Osteoblast (primary cell): ENCODE measurements at regions not wholly inside any gene's neighbourhood (a gene's known extent, or its start where the extent isn't known, plus 50 kb on each side); places are given as distances from the start of the nearest gene placed in this dataset.

Experiments
- DNase-seq: peaks from one replicate; pipeline ENCODE4 v3.0.0; 2011; ENCODE audit warnings: low spot score, mixed read lengths; ENCODE audit not compliant: insufficient read length; ENCODE audit errors: missing footprints
- H2AFZ ChIP-seq: 2 replicates; pipeline ENCODE4 v1.6.0; 2011; ENCODE audit warnings: mild to moderate bottlenecking, low read length
- H3K27ac ChIP-seq: 2 replicates; pipeline ENCODE4 v1.5.1; 2011; ENCODE audit warnings: mild to moderate bottlenecking, low read depth, low read length, moderate library complexity
- H3K27me3 ChIP-seq: 2 replicates; pipeline ENCODE4 v1.6.0; 2012; ENCODE audit warnings: mild to moderate bottlenecking, control low read depth, inconsistent platforms, low read length, moderate library complexity; ENCODE audit not compliant: insufficient read depth
- H3K36me3 ChIP-seq: 2 replicates; pipeline ENCODE4 v1.5.1; 2011; ENCODE audit warnings: mild to moderate bottlenecking, low read length, control low read depth, moderate library complexity; ENCODE audit not compliant: insufficient read depth
- H3K4me1 ChIP-seq: 2 replicates; pipeline ENCODE4 v1.5.1; 2011; ENCODE audit warnings: mild to moderate bottlenecking, low read length, control low read depth, moderate library complexity; ENCODE audit not compliant: insufficient read depth
- H3K4me2 ChIP-seq: 2 replicates; pipeline ENCODE4 v1.6.0; 2011; ENCODE audit warnings: mild to moderate bottlenecking, low read length; ENCODE audit not compliant: insufficient read depth
- H3K4me3 ChIP-seq: fragments of 200-600 bp; sonication (generic); 3 replicates; pipeline ENCODE4 v1.5.1; 2012; ENCODE audit warnings: mild to moderate bottlenecking, low read length, inconsistent platforms; ENCODE audit not compliant: insufficient read depth
- H3K79me2 ChIP-seq: 2 replicates; pipeline ENCODE4 v1.6.0; 2012; ENCODE audit warnings: mild to moderate bottlenecking, low read length, control low read depth, inconsistent platforms; ENCODE audit not compliant: insufficient read depth
- H3K9me3 ChIP-seq: 2 replicates; pipeline ENCODE4 v1.5.1; 2011; ENCODE audit warnings: low read depth, low read length, control low read depth
- H4K20me1 ChIP-seq: 2 replicates; pipeline ENCODE4 v1.6.0; 2012; ENCODE audit warnings: mild to moderate bottlenecking, low read length, control low read depth; ENCODE audit not compliant: insufficient read depth
- TF ChIP-seq, protein P1 (sequence below): IDR thresholded peaks from 2 replicates; pipeline ENCODE4 v1.5.1; 2011; ENCODE audit warnings: mild to moderate bottlenecking, low read depth, low read length, moderate library complexity; ENCODE audit errors: extremely low read depth

DNA sequence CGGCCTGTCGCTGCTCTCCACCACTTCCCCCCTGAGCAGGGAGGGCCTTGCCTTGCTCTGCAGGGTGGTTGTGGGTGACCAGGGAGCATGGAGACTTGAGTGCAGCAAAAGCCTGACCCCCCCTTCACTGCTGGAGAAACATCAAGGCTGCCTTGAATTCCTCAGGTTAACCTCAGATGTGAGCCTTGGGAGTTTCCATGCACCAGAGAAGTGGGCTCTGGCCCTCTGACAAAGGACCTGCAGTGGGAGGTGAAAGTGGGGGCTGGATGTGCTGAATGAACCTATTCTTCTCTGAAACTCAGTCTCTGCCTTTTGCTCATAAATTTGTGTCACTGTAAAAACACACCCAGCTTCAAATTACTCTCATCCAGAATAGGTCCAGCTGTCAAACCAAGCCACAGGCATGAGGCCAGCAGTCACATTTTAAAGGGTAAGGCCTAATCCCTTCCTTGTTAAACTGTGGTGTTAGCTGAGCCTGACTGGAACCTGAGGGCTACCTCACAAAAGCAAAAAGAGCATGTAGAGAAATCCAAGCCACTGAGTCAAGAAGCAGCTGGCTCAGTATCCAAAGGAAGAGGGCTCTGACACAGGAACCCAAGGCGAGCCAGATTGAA is 356.8 kb downstream of the CCSER2 start:
- Histone ChIP-seq H3K4me1 (no peaks in the 10 kb centered on the region), H3K36me3 (no peaks in the 10 kb centered on the region), H3K79me2 (no peaks in the 10 kb centered on the region), H3K4me3 (no peak overlapping the region), H3K4me2 (no peak overlapping the region), H2AFZ (no peak overlapping the region), H3K27ac (no peak overlapping the region), H3K9me3 (no peaks in the 10 kb centered on the region), H4K20me1 (no peaks in the 10 kb centered on the region), H3K27me3 (no peaks in the 10 kb centered on the region)
- no peak for DNase-seq
- TF ChIP-seq, protein P1, sequence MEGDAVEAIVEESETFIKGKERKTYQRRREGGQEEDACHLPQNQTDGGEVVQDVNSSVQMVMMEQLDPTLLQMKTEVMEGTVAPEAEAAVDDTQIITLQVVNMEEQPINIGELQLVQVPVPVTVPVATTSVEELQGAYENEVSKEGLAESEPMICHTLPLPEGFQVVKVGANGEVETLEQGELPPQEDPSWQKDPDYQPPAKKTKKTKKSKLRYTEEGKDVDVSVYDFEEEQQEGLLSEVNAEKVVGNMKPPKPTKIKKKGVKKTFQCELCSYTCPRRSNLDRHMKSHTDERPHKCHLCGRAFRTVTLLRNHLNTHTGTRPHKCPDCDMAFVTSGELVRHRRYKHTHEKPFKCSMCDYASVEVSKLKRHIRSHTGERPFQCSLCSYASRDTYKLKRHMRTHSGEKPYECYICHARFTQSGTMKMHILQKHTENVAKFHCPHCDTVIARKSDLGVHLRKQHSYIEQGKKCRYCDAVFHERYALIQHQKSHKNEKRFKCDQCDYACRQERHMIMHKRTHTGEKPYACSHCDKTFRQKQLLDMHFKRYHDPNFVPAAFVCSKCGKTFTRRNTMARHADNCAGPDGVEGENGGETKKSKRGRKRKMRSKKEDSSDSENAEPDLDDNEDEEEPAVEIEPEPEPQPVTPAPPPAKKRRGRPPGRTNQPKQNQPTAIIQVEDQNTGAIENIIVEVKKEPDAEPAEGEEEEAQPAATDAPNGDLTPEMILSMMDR = no peak

DNA sequence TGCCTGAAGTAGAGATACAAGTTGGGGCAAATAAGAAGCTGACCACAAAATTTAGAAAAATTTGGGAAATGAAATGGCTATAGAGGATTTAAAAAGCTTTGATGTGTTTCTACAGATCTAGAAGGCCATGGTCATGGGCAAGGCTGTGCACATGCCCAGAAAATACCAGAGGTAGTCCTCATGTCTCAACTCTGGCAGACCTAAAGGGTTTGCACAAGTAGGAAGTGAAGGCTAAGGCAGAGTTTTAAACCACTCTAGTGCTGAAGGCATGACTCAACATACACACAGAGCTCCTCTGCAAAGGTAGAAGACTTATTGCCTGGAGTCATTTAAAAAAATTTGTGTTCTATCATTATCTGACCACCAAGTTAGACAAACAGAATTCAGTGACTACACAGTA is 364.6 kb downstream of the CCSER2 start:
- Histone ChIP-seq H3K27me3 (no peaks in the 10 kb centered on the region), H3K4me2 (no peak overlapping the region), H4K20me1 (no peaks in the 10 kb centered on the region), H2AFZ (no peak overlapping the region), H3K4me3 (no peak overlapping the region), H3K9me3 (no peaks in the 10 kb centered on the region), H3K79me2 (no peaks in the 10 kb centered on the region), H3K27ac (no peak overlapping the region), H3K36me3 (no peaks in the 10 kb centered on the region), H3K4me1 (no peaks in the 10 kb centered on the region)
- no peak for DNase-seq
- TF ChIP-seq, protein P1 = no peak

DNA sequence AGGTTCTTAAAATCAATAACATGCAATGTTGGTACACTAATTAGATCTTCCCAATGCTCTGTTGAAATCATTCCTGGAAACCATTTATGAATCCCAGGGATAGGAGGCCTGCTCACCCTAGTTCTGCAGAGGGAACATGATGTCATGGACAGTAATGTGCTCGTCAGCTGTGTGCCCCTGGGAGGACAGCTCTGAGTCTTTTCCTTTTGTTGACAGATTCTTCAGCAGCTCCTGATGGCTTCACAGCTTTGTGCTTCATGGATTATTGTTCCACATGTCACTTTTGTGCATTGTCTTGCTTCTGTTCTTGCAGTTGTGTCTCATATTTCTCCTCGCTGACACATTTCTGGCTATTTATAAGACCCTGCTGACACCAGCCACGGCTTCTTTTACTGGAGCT is 367.5 kb downstream of the CCSER2 start:
- Histone ChIP-seq H3K4me3 (no peak overlapping the region), H3K4me1 (no peaks in the 10 kb centered on the region), H3K36me3 (no peaks in the 10 kb centered on the region), H4K20me1 (no peaks in the 10 kb centered on the region), H2AFZ (no peak overlapping the region), H3K79me2 (no peaks in the 10 kb centered on the region), H3K4me2 (no peak overlapping the region), H3K9me3 (no peaks in the 10 kb centered on the region), H3K27ac (no peak overlapping the region), H3K27me3 (no peaks in the 10 kb centered on the region)
- TF ChIP-seq, protein P1 = no peak
- DNase-seq = no peak

DNA sequence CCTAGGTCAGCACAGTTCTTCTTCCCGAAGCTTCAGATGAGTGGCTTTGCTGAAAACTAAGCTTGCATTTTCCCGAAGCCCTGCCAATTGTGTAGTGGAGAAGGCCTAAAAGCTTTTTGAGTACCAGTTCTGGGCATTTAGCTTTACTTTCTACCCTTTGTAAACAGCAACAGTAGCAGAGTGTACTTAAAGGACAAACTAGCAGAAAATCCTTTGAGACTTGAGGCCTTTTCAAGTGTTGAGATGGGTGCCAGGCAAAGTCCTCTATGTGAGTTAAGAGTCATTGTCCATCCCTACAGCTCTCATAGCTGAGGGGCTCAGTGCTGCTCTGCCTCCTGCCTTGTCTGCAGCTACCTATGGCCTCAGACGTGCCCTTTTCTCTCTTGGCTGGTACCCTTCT is 368.2 kb downstream of the CCSER2 start:
- no peaks in the 10 kb centered on the region for H3K9me3 ChIP-seq
- no peaks in the 10 kb centered on the region for H3K36me3 ChIP-seq
- H3K4me1 ChIP-seq = no peaks in the 10 kb centered on the region
- TF ChIP-seq, protein P1 = no peak
- no peak for DNase-seq
- H3K27me3 ChIP-seq = no peaks in the 10 kb centered on the region
- no peaks in the 10 kb centered on the region for H4K20me1 ChIP-seq
- no peak overlapping the region for H2AFZ ChIP-seq
- H3K4me3 ChIP-seq = no peak overlapping the region
- H3K79me2 ChIP-seq = no peaks in the 10 kb centered on the region
- no peak overlapping the region for H3K27ac ChIP-seq
- no peak overlapping the region for H3K4me2 ChIP-seq
